ENCODE measurements at regions not wholly inside any gene's neighbourhood (a gene's known extent, or its start where the extent isn't known, plus 50 kb on each side); places are given as distances from the start of the nearest gene placed in this dataset.

DNA sequence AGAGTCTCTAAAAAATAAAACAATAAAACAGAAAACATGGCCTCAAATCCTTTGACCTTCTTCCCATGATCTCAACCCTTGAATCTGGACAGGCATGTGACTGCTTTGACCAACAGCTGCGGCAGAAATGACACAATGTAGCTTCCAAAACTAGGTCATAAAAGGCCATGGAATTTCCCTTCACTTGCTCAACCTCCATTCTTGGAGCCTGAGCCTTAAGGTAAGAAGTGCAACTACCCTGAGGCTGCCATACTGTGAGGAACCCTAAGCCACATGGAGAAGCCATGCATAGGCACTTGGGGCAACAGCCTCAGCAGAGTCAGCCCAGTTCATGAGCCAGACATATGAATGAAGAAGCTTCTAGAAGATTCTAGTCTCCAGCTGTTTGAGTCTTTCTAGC lies 75.7 kb upstream of the BRD7 start:
- ATAC-seq (no peak), DNase-seq (no peak)
- POLR2A ChIA-PET, result no interaction called here
- Mint-ChIP-seq H3K27ac (no peak overlapping the region), H3K4me1 (peaks cover 0 to 1% (median 0%) of the 10 kb centered on the region in 4 donors), H3K4me3 (no peak overlapping the region), H3K27me3 (peaks cover 0 to 11% (median 8%) of the 10 kb centered on the region in 5 donors), H3K9me3 (peaks cover 4 to 31% (median 20%) of the 10 kb centered on the region in 9 donors), H3K36me3 (peaks cover 0 to 17% (median 11%) of the 10 kb centered on the region in 3 donors)

GRCh38 chr16:50442221-50442620 lies 73.4 kb upstream of the BRD7 start:
- H3K27ac Mint-ChIP-seq, result no peak overlapping the region
- no peak for DNase-seq
- H3K36me3 Mint-ChIP-seq, result peaks cover 0 to 30% (median 20%) of the 10 kb centered on the region in 3 donors
- H3K4me1 Mint-ChIP-seq, result peaks cover 0 to 1% (median 0%) of the 10 kb centered on the region in 4 donors
- H3K27me3 Mint-ChIP-seq, result peaks cover 0 to 4% (median 0%) of the 10 kb centered on the region in 5 donors
- POLR2A ChIA-PET, result no interaction called here
- no peak for ATAC-seq
- H3K9me3 Mint-ChIP-seq, result peaks cover 5 to 44% (median 25%) of the 10 kb centered on the region in 9 donors
- H3K4me3 Mint-ChIP-seq, result no peak overlapping the region

DNA sequence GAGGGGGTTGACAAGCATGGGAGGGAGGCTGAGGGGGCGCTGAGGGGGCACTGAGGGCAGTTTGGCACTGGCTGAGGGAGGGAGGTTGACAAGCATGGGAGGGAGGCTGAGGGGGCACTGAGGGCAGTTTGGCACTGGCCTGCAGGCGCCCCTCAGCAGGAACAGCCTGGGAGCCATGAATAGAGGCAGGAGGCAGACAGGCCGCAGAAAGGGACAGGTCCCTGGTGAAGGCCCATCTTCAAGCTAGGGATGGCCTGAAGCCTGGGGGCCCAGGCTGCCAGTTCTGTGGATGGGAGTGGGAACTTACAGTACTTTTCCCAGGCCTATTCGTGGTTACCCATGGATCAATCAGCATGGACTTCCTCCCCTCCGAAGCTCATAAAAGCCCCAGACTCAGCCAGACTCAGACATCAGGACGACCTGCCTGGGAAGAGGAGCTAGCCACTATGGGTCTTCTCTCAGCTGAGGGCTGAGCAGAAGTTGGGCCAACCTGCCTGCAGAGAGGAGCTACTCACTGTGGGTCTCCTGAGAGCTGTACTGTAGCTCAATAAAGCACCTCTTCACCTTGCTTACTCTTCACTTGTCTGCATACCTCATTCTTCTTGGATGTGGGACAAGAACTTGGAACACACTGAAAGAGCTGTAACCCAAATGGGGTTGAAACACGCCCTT lies 72.8 kb upstream of the BRD7 start:
- peaks cover 0 to 1% (median 0%) of the 10 kb centered on the region in 4 donors for H3K4me1 Mint-ChIP-seq
- POLR2A ChIA-PET, result no interaction called here
- H3K4me3 Mint-ChIP-seq, result no peak overlapping the region
- peaks cover 5 to 44% (median 25%) of the 10 kb centered on the region in 9 donors for H3K9me3 Mint-ChIP-seq
- H3K27ac Mint-ChIP-seq, result no peak overlapping the region
- DNase-seq (no peak), ATAC-seq (no peak)
- peaks cover 0 to 3% (median 0%) of the 10 kb centered on the region in 5 donors for H3K27me3 Mint-ChIP-seq
- peaks cover 0 to 30% (median 20%) of the 10 kb centered on the region in 3 donors for H3K36me3 Mint-ChIP-seq

GRCh38 chr16:50440991-50441390 lies 72.2 kb upstream of the BRD7 start:
- Mint-ChIP-seq H3K9me3 (peaks cover 5 to 44% (median 25%) of the 10 kb centered on the region in 9 donors), H3K4me3 (no peak overlapping the region), H3K4me1 (peaks cover 0 to 1% (median 0%) of the 10 kb centered on the region in 4 donors), H3K36me3 (peaks cover 0 to 30% (median 20%) of the 10 kb centered on the region in 3 donors), H3K27me3 (no peaks in the 10 kb centered on the region), H3K27ac (no peak overlapping the region)
- ATAC-seq (no peak), DNase-seq (peak in 1 of 10 donors; percentile 13)
- POLR2A ChIA-PET, result no interaction called here

- POLR2A ChIA-PET, result no interaction called here
- DNase-seq (peak in 1 of 10 donors; percentile 8), ATAC-seq (no peak)
- Mint-ChIP-seq H3K4me3 (no peak overlapping the region), H3K36me3 (peaks cover 0 to 30% (median 20%) of the 10 kb centered on the region in 3 donors), H3K27ac (peak overlapping the region in 1 of 10 donors; percentile 30), H3K9me3 (peaks cover 5 to 44% (median 25%) of the 10 kb centered on the region in 9 donors), H3K27me3 (no peaks in the 10 kb centered on the region), H3K4me1 (peaks cover 0 to 1% (median 0%) of the 10 kb centered on the region in 4 donors)
Measured at GRCh38 chr16:50440531-50440930, 71.7 kb upstream of the BRD7 start.

- no peak for ATAC-seq
- H3K9me3 Mint-ChIP-seq, result peaks cover 5 to 40% (median 25%) of the 10 kb centered on the region in 9 donors
- H3K27ac Mint-ChIP-seq, result no peak overlapping the region
- peaks cover 2 to 11% (median 4%) of the 10 kb centered on the region in 5 donors for H3K27me3 Mint-ChIP-seq
- POLR2A ChIA-PET, result no interaction called here
- H3K4me3 Mint-ChIP-seq, result no peak overlapping the region
- peaks cover 0 to 30% (median 20%) of the 10 kb centered on the region in 3 donors for H3K36me3 Mint-ChIP-seq
- no peak for DNase-seq
- peaks cover 0 to 1% (median under 1%) of the 10 kb centered on the region in 4 donors for H3K4me1 Mint-ChIP-seq
Measured at GRCh38 chr16:50437769-50438437, 69.1 kb upstream of the BRD7 start.

DNA sequence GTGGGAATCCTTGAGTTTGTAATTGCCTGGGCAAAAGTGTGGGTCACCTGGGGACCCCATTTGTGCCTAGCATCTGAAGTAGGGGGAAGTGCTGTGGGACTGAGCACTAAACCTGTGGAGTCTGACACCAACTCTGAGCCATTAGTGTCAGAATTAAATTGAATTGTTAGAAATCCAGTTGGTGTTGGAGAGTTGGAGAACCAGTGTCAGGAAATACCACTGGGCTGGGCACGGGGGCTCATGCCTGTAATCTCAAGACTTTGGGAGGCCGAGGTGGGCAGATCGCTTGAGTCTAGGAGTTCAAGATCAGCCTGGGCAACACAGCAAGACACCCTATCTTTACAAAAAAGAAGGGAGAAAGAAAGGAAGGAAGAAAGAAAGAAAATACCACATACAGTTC lies 67.5 kb upstream of the BRD7 start:
- DNase-seq (no peak), ATAC-seq (no peak)
- peaks cover 0 to 1% (median under 1%) of the 10 kb centered on the region in 4 donors for H3K4me1 Mint-ChIP-seq
- H3K27me3 Mint-ChIP-seq, result peaks cover 2 to 27% (median 8%) of the 10 kb centered on the region in 5 donors
- POLR2A ChIA-PET, result interaction anchor here (0.7 kb wide), 1 partner anchor 233 kb away, joined by 3 read pairs; no protein-coding TSS in a partner anchor
- H3K36me3 Mint-ChIP-seq, result peaks cover 0 to 25% (median 20%) of the 10 kb centered on the region in 3 donors
- no peak overlapping the region for H3K27ac Mint-ChIP-seq
- no peak overlapping the region for H3K4me3 Mint-ChIP-seq
- H3K9me3 Mint-ChIP-seq, result peaks cover 5 to 29% (median 25%) of the 10 kb centered on the region in 9 donors

DNA sequence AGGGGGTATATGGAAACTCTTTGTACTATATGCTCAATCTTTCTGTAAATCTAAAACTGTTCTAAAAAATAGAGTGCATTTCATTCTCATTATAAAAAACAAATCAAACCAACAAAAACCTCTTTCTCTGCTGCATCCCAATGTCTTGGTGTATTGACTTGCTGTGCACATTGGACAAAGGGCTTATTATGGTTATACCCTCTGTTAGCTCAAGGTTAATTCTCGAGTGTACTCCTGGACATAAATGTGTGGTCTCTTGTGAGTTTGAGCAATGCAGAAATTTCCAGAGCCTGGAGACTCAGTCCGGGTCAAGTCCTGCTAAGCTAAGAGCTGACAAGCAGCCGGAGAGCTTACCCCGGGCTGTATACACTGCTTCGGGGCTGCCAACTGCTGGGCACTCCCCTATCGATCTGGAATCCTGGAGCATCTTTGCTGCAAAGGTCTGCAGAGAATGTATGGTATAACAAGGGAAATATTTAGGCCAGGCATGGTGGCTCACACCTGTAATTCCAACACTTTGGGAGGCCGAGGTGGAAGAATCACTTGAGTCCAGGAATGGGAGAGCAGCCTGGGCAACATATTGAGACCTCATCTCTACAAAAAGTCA lies 66.2 kb upstream of the BRD7 start:
- DNase-seq (no peak), ATAC-seq (no peak)
- POLR2A ChIA-PET, result no interaction called here
- Mint-ChIP-seq H3K36me3 (peaks cover 0 to 17% (median 14%) of the 10 kb centered on the region in 3 donors), H3K27ac (no peak overlapping the region), H3K27me3 (peaks cover 2 to 31% (median 8%) of the 10 kb centered on the region in 5 donors), H3K9me3 (peaks cover 5 to 19% (median 17%) of the 10 kb centered on the region in 9 donors), H3K4me1 (peaks cover 0 to 1% (median 0%) of the 10 kb centered on the region in 4 donors), H3K4me3 (no peak overlapping the region)

DNA sequence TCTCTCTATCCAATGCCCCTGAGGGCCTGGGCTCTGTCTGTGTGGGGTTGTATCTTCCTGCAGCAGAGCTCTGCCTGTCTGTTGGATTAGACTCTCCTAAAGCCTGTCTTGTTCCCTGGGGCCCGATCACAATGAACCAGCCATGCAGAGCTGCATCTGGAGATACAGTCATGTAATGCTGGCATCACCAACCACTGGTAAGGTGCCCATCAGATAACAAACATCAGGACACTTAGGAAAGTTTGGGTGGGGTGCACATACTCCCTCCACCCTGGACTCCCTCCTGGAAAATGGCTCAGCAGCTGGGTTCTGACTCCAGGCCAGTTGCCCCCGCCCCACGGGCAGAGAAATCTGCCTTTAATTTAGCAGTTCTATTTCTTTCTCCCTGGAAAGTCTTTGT lies 61.3 kb upstream of the BRD7 start:
- ATAC-seq, result no peak
- H3K36me3 Mint-ChIP-seq, result peaks cover 0 to 2% (median 0%) of the 10 kb centered on the region in 3 donors
- POLR2A ChIA-PET, result no interaction called here
- H3K4me3 Mint-ChIP-seq, result no peak overlapping the region
- peaks cover 4 to 41% (median 11%) of the 10 kb centered on the region in 5 donors for H3K27me3 Mint-ChIP-seq
- DNase-seq, result no peak
- H3K27ac Mint-ChIP-seq, result no peak overlapping the region
- H3K4me1 Mint-ChIP-seq, result peaks cover 0 to 1% (median 0%) of the 10 kb centered on the region in 4 donors
- H3K9me3 Mint-ChIP-seq, result no peaks in the 10 kb centered on the region

DNA sequence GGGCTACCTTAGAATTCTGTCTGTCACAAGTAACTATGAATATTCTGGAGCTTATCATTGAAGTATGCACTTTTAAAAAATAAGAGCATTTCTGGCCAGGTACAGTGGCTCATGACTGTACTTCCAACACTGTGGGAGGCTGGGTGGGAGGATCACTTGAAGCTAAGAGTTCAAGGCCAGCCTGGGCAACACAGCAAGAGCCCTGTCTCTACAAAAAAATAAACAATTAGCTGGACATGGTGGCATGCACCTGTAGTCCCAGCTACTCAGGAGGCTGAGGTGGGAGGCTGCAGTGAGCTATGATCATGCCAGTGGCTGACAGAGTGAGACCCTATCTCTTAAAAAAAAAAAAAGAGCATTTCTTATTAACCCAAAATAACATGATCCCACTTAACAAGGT lies 60.0 kb upstream of the BRD7 start:
- H3K4me1 Mint-ChIP-seq, result peaks cover 0 to 2% (median 0%) of the 10 kb centered on the region in 4 donors
- peaks cover 0 to 2% (median 0%) of the 10 kb centered on the region in 9 donors for H3K9me3 Mint-ChIP-seq
- H3K27ac Mint-ChIP-seq, result no peak overlapping the region
- peaks cover 4 to 50% (median 11%) of the 10 kb centered on the region in 5 donors for H3K27me3 Mint-ChIP-seq
- H3K36me3 Mint-ChIP-seq, result peaks cover 0 to 6% (median 2%) of the 10 kb centered on the region in 3 donors
- DNase-seq (no peak), ATAC-seq (no peak)
- no peak overlapping the region for H3K4me3 Mint-ChIP-seq
- POLR2A ChIA-PET, result no interaction called here

GRCh38 chr16:50428116-50428515 lies 59.3 kb upstream of the BRD7 start:
- H3K4me1 Mint-ChIP-seq, result peaks cover 0 to 2% (median 0%) of the 10 kb centered on the region in 4 donors
- H3K36me3 Mint-ChIP-seq, result peaks cover 0 to 6% (median 2%) of the 10 kb centered on the region in 3 donors
- no peak overlapping the region for H3K27ac Mint-ChIP-seq
- peaks cover 1 to 44% (median 8%) of the 10 kb centered on the region in 5 donors for H3K27me3 Mint-ChIP-seq
- DNase-seq (no peak), ATAC-seq (no peak)
- POLR2A ChIA-PET, result no interaction called here
- H3K9me3 Mint-ChIP-seq, result peaks cover 0 to 2% (median 0%) of the 10 kb centered on the region in 9 donors
- H3K4me3 Mint-ChIP-seq, result no peak overlapping the region

DNA sequence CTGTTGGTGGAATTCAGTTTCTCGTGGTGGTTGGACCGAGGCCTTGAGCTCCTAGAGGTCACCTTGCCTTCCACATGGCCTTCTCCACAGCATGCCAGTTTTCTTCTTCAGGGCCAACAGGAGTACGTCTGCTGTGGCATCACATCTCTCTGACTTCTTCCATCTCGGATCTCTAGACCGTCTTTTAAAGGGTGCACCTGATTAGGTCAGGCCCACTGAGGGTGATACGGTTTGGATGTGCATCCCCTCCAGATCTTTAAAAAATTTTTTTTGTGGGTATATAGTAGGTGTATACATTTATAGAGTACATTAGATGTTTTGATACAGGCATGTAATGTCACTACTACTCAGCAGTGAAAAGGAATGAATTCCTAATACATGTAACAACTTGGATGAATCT lies 58.3 kb upstream of the BRD7 start:
- H3K27ac Mint-ChIP-seq, result no peak overlapping the region
- no peak overlapping the region for H3K4me3 Mint-ChIP-seq
- no peak for ATAC-seq
- POLR2A ChIA-PET, result no interaction called here
- no peak for DNase-seq
- peaks cover 0 to 2% (median 0%) of the 10 kb centered on the region in 4 donors for H3K4me1 Mint-ChIP-seq
- H3K27me3 Mint-ChIP-seq, result peaks cover 1 to 34% (median 8%) of the 10 kb centered on the region in 5 donors
- H3K9me3 Mint-ChIP-seq, result peaks cover 0 to 3% (median 0%) of the 10 kb centered on the region in 9 donors
- peaks cover 0 to 6% (median 2%) of the 10 kb centered on the region in 3 donors for H3K36me3 Mint-ChIP-seq
